DND-41 (cell line): ENCODE measurements at regions not wholly inside any gene's neighbourhood (a gene's known extent, or its start where the extent isn't known, plus 50 kb on each side); places are given as distances from the start of the nearest gene placed in this dataset.

Source experiments
- ATAC-seq: fragments of 200-7000 bp; cut with Tn5 transposase; 3 replicates; pipeline ENCODE4 v1.9.1; 2021; ENCODE audit warnings: low read depth; ENCODE audit not compliant: insufficient read depth
- DNase-seq: peaks from one replicate; pipeline ENCODE4 v3.0.0-alpha.2; 2020
- H2AFZ ChIP-seq: 2 replicates; pipeline ENCODE4 v1.6.0; 2012; ENCODE audit warnings: low read depth, low read length
- H3K27ac ChIP-seq: 2 replicates; pipeline ENCODE4 v1.5.1; 2012; ENCODE audit warnings: low read length, inconsistent platforms
- H3K27me3 ChIP-seq: fragments of 200-600 bp; sonication (generic); 2 replicates; pipeline ENCODE4 v1.6.0; 2012; ENCODE audit warnings: low read length, mild to moderate bottlenecking, inconsistent platforms; ENCODE audit not compliant: insufficient read depth, poor library complexity
- H3K36me3 ChIP-seq: 2 replicates; pipeline ENCODE4 v1.5.1; 2012; ENCODE audit warnings: low read length, inconsistent platforms; ENCODE audit not compliant: insufficient read depth
- H3K4me1 ChIP-seq: 2 replicates; pipeline ENCODE4 v1.5.1; 2012; ENCODE audit warnings: mild to moderate bottlenecking, low read length; ENCODE audit not compliant: insufficient read depth
- H3K4me2 ChIP-seq: 2 replicates; pipeline ENCODE4 v1.6.0; 2012; ENCODE audit warnings: mild to moderate bottlenecking, moderate library complexity, low read length, inconsistent platforms; ENCODE audit not compliant: insufficient read depth
- H3K4me3 ChIP-seq, 2 experiments: fragments of 200-600 bp in 1 of 2; shearing (Covaris generic) in 1 of 2; 2 replicates each; pipeline ENCODE4 v1.5.1; 2012 to 2016; ENCODE audit warnings: inconsistent platforms in 2 of 2, low read length in 2 of 2, mild to moderate bottlenecking in 2 of 2, low read depth in 1 of 2, moderate library complexity in 1 of 2
- H3K79me2 ChIP-seq: 2 replicates; pipeline ENCODE4 v1.6.0; 2012; ENCODE audit warnings: low read length, inconsistent platforms; ENCODE audit not compliant: insufficient read depth
- H3K9ac ChIP-seq: 2 replicates; pipeline ENCODE4 v1.6.0; 2012; ENCODE audit warnings: low read depth, mild to moderate bottlenecking, inconsistent platforms, low read length, moderate library complexity
- H3K9me3 ChIP-seq: 2 replicates; pipeline ENCODE4 v1.5.1; 2012; ENCODE audit warnings: low read length, moderate library complexity, mild to moderate bottlenecking, inconsistent platforms; ENCODE audit not compliant: insufficient read depth, severe bottlenecking
- H4K20me1 ChIP-seq: 2 replicates; pipeline ENCODE4 v1.6.0; 2012; ENCODE audit warnings: low read length; ENCODE audit not compliant: insufficient read depth
- CTCF ChIP-seq: IDR thresholded peaks from 2 replicates; pipeline ENCODE4 v1.5.1; 2012; ENCODE audit warnings: borderline replicate concordance, low read length, moderate library complexity, mild to moderate bottlenecking; ENCODE audit not compliant: poor library complexity, severe bottlenecking; ENCODE audit errors: extremely low read depth
- EZH2 ChIP-seq: IDR thresholded peaks from 3 replicates; pipeline ENCODE4 v1.6.1; 2012; ENCODE audit warnings: borderline replicate concordance, low read depth, mild to moderate bottlenecking, moderate library complexity, low read length, inconsistent platforms; ENCODE audit not compliant: severe bottlenecking

- Histone ChIP-seq H3K4me3 (no peak overlapping the region), H3K27me3 (no peaks in the 10 kb centered on the region), H2AFZ (no peak overlapping the region), H4K20me1 (no peaks in the 10 kb centered on the region), H3K9ac (no peak overlapping the region), H3K27ac (no peak overlapping the region), H3K79me2 (no peaks in the 10 kb centered on the region), H3K4me2 (no peak overlapping the region), H3K9me3 (no peaks in the 10 kb centered on the region), H3K4me1 (no peaks in the 10 kb centered on the region), H3K36me3 (no peaks in the 10 kb centered on the region)
- no peak for TF ChIP-seq CTCF
- TF ChIP-seq EZH2: no peak
- ATAC-seq (no peak), DNase-seq (no peak)
These were observed 223.5 kb downstream of the TMEM161B start for GRCh38 chr5:88045165-88045564.

- no peak for DNase-seq
- Histone ChIP-seq H4K20me1 (no peaks in the 10 kb centered on the region), H3K4me3 (no peak overlapping the region), H3K4me1 (no peaks in the 10 kb centered on the region), H3K4me2 (no peak overlapping the region), H2AFZ (no peak overlapping the region), H3K36me3 (no peaks in the 10 kb centered on the region), H3K27me3 (no peaks in the 10 kb centered on the region), H3K79me2 (no peaks in the 10 kb centered on the region), H3K9me3 (no peaks in the 10 kb centered on the region), H3K27ac (no peak overlapping the region), H3K9ac (no peak overlapping the region)
- TF ChIP-seq EZH2: no peak
- no peak for TF ChIP-seq CTCF
- ATAC-seq: no peak
These were observed 234.1 kb downstream of the TMEM161B start for GRCh38 chr5:88034520-88034919.

- Histone ChIP-seq H3K9me3 (no peaks in the 10 kb centered on the region), H3K27ac (no peak overlapping the region), H3K36me3 (no peaks in the 10 kb centered on the region), H3K4me1 (no peaks in the 10 kb centered on the region), H3K9ac (no peak overlapping the region), H3K27me3 (no peaks in the 10 kb centered on the region), H3K4me3 (no peak overlapping the region), H3K79me2 (no peaks in the 10 kb centered on the region), H4K20me1 (no peaks in the 10 kb centered on the region), H2AFZ (no peak overlapping the region), H3K4me2 (no peak overlapping the region)
- no peak for TF ChIP-seq CTCF
- TF ChIP-seq EZH2: no peak
- DNase-seq (no peak), ATAC-seq (no peak)
These were observed 235.5 kb downstream of the TMEM161B start for GRCh38 chr5:88033191-88033590.

- Histone ChIP-seq H4K20me1 (no peaks in the 10 kb centered on the region), H3K79me2 (no peaks in the 10 kb centered on the region), H3K27ac (no peak overlapping the region), H3K4me1 (no peaks in the 10 kb centered on the region), H3K36me3 (no peaks in the 10 kb centered on the region), H3K9ac (no peak overlapping the region), H2AFZ (no peak overlapping the region), H3K27me3 (no peaks in the 10 kb centered on the region), H3K4me3 (no peak overlapping the region), H3K4me2 (no peak overlapping the region), H3K9me3 (no peaks in the 10 kb centered on the region)
- ATAC-seq (no peak), DNase-seq (no peak)
- TF ChIP-seq CTCF (no peak), EZH2 (no peak)
These were observed 239.6 kb downstream of the TMEM161B start for GRCh38 chr5:88029011-88029410.
